GM18858 (cell line): ENCODE measurements at regions not wholly inside any gene's neighbourhood (a gene's known extent, or its start where the extent isn't known, plus 50 kb on each side); places are given as distances from the start of the nearest gene placed in this dataset.
"Not testable (repeated sequence)": the region's sequence is repeated elsewhere in the genome, so short reads cannot be mapped to it uniquely, and the experiment has no call there.

Experiments used
- ATAC-seq: cut with Tn5 transposase; IDR thresholded peaks from one replicate; pipeline ENCODE4 v1.9.1; 2021; ENCODE audit not compliant: unreplicated experiment

DNA sequence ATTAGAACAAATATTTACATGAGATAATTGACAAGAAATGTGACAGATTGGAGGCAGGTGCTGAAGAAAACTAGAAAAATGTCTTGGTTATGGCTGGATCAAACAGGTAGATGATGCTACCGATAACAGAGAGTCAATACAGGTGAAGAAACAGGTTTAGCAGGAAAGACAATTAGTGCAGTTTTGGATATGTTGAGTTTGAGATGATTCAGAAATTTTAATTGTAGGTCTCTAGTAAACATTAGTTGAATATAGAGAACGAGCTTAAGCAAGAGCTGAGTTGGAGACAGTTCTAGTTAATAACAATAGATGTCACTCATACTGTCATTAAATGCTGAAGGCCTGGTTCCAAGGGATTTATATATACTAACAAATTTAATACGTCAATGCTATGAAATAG, 524.4 kb downstream of the NSUN3 start:
- ATAC-seq, result no peak

DNA sequence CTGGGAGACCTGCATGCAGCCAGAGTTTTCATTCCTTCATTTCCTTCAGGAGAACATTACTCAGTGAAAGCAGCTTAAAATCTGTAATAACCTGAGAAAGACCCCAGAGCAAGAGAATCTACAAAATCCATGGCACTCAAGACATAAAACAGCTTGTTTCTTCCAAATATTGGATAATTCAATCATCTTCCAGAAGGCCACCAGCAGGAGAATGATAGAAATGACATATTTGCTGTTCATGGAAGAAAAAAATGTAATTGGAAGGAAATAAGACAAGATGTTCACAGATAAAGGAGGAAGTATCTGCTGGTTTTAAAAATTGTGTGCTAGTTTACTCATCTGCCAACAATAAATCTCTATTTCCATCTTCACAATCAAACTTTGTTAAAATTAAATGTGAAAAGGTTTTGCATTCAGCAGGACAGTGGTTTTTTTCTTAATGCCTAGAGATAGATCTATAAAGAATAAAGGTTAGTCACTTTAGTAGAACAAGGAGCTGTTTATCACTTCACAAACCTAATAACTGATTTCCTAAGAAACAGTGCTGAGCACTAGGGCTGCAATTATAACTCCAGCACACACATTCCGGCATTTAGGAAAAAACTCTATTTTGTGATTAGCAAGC, 530.8 kb downstream of the NSUN3 start:
- no peak for ATAC-seq

DNA sequence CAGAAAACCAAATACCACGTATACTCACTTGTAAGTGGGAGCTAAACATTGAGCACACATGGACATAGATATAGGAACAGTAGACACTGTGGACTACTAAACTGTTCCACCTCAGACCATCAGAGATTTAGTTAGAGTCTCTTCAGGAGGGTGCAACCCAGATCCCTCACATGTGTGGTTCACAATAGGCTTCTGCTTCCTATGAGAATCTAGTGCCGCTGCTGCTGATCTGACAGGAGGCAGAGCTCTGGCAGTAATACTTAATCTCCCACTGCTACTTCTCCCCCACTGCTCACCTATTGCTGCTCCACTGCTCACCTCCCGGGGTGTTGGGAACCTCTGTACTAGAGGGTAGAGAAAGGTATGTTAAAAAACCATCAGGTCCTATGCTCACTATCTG, 533.3 kb downstream of the NSUN3 start:
- no peak for ATAC-seq

DNA sequence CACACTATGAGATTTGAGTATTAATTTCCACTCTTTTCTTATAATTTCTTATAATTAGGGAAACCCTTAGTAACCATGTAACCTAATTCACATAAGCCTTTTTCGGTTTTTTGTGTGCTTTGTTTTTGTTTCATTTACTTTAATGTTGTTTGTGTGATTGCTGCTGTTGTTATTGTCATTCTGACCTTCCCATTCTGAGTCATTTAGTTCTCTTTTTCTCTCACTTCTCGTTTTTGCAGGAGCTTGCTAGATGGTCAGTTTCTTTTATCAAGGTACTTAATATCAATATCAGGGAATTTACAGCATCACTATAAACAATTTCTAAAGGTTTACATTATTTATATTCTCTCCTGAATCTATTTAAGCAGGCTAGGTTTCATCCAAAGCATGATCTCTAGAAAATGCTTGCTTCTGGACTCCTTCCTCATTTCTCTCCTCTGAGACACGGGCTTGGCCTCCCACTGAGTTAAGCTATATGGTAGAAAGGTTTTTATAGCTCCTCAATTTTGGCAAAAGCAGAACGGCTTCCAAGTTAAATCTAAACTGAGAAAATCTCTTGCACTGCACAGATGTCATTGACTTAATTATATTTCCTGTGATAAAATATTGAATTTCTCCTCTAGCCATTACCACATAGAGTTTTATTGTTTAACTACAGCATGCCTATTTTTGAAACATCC, 534.2 kb downstream of the NSUN3 start:
- peak; percentile 92 for ATAC-seq

DNA sequence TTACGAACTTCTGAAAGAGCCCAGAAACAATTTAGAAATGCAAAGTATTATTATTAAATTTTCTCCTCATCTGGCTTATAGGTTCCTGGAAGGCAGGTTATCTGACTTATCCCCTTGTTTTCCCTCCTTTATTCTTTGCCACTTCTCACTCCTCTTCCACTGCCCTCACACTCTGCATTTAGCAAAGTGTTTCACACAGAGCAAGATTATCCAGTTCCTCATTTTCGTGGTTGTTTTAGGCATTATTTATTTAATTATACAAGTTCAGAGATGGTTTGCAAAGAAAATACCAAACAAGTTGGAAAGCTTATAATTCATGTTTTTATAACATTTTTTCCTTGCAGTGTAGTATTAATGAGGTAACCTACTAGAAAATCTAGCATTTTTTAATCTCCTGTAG, 544.9 kb downstream of the NSUN3 start:
- ATAC-seq, result no peak

DNA sequence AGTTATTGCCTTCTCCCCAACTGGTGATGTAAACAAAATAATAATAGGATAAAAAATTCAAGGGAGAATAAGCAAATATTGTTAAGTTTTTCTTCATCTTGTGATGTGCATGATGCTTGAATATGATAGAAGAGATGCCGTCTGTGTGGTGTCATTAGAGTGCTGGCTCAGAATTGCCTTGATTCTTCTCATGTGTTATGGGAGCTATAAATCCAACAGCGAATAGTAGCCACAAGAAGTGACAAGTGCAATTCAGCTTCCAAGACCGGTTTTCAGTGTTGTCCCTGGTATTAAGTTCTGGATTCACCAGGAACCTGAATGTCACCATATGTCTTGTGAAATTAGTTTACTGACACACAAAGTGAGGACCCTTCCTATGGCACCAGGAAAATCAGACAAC, 547.0 kb downstream of the NSUN3 start:
- no peak for ATAC-seq

DNA sequence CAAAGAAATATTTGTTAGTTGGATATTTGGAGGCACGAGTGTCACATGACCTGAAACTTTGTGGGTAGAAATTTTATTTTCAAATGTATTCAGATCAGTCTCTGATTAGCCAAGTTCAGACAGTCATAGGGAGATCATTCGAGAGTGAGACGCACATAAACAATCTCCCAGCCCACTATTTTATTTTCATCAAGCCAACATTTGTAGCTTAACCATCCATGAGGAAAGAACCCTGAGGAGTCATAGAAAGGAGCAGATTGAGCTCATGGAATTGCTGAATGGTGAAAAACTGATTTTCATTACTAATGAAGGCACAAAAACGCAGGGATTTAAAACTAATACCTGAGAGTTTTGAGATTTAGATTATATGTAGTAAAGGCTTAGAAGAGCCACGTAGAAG, 548.7 kb downstream of the NSUN3 start:
- no peak for ATAC-seq

DNA sequence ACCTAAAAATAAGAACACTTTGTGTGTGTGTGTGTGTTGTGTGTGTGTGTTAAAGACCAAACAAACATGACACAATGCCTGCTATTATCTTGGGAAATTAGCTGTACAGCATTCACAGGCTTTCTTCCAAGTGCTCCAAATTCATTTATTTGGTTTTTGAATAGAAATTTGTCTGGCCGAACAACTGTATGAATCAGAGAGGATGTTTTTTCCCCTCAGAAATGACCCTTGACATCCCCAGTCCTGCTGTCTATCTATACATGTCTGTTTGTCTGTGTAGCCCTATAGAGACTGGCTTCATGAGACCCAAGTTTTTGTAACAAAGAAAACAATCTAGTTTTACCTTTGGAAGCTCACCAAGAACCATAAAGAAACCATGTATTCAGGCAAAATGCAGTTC, 549.8 kb downstream of the NSUN3 start:
- no peak for ATAC-seq

DNA sequence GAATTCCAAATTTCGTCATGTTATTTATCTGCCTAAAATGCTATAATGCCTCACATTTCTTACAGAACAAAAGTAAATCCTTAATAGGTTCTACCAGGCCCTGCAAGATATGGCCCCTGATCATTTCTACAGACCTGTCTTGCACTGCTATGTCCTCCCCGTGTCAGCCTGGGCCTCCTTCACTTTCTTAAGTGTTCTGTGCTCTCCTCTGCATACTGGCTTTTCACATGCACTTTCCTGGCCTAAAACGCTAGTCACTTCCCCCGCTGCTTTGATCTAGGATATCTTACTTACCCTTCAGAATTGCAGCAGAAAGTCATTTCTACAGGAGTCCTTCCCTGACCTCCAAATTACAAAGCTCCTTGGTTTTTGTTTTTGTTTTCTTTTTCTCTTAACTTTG, 551.3 kb downstream of the NSUN3 start:
- no peak for ATAC-seq

DNA sequence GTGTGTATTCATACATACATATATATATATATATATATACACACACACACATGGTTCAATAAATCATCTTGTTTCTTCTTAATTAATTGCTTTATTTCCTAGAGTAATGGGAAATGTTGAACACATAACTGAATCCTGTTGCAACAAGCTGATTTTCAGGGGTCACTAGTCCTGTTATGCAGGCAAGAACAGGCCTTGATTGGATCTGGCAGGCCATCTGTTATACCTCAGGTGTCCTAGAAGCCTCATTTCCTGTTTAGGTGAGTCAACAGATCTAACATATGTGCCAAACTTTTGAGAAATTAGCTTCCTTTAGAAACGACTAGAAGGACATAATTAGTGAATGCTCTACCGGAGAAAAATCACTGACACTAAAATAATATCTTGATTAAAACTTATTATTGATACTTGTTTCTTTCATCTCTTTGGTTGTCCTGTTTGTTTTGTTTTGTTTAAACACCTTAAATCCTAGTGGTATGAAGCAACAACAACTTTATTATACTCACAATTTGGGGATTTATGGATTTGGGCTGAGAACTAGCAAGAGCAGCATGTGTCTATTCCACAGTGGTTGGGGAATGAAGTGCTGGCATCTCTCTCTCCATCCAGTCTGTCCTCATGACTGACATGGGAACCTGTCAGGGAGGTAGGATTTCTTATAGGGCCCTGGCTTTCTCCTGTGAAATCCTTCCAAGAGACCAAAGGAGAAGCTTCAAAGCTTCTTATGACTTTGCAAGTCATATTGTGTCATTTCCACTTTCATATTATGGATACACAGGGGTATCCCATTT, 552.6 kb downstream of the NSUN3 start:
- ATAC-seq, result no peak

DNA sequence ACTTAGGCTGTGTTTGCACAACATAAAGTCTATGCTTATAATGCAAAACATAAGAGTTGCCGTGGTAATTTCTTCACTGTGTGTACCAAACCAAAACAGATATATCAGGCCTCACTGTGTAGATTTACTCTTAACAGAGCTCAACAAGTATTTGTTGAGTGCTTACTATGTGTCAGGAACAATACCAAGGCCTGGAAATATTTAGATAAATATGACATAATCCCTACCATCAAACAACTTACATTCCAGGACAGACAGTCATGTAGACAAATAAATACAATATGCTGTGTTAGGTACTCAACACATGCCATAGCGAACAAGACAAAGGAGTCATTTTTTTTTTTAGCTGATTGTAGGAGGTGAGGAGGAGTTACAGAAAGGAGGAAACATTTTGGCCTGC, 554.0 kb downstream of the NSUN3 start:
- no peak for ATAC-seq

DNA sequence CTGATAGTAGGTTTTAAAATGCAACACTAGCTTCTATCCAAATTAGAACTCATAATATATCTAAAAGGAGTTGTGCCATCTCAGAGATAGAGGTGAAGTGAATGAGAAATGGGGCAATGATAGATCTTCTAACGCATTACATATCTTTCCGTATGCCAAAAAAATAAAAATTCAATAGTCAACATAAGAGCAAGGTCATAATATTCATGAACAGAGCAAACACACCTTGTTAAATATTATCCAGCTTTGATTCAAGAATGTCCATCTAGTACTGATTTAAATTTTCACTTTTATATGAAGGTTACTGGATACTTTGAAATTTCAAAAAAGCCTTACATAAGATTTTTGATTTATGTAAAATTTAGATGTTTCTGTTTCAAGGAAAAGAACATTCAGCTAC, 554.5 kb downstream of the NSUN3 start:
- ATAC-seq, result no peak

DNA sequence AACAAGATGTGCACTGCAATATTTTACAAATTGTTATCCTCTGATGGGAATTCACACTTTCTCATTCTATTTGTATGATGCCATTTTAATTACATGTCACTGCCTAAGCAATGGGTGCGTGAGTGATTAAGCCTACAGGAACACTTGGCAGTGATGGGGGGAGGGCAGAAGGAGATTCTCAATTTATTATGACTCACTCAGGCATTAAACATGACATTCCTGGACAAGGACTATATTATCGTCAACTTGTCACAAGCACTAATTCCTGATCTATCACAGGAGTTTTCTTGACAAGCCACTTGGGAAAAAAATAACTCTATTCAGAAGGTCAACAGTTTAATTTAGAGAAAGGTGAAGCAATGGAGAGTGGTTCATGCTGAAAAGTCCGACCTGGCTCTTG, 556.8 kb downstream of the NSUN3 start:
- no peak for ATAC-seq

DNA sequence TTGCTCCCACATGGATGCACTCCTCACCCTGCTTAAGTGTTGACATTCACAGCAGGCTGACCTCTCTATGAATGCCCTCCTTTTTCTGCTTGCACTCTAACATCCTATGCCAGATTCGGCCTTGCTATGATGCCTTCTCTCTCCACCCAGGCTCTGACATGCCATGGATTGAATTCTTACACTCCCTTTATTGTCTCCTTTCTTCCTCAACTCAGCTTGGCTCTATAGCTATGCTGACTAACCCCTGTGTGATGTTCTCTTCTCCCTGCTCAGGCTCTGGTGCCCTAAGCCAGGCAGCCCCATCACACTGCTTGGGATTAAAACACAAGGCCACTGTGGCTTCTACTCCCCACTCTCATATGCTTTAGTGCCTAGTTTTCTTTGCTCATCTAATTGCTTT, 563.7 kb downstream of the NSUN3 start:
- ATAC-seq, result no peak

DNA sequence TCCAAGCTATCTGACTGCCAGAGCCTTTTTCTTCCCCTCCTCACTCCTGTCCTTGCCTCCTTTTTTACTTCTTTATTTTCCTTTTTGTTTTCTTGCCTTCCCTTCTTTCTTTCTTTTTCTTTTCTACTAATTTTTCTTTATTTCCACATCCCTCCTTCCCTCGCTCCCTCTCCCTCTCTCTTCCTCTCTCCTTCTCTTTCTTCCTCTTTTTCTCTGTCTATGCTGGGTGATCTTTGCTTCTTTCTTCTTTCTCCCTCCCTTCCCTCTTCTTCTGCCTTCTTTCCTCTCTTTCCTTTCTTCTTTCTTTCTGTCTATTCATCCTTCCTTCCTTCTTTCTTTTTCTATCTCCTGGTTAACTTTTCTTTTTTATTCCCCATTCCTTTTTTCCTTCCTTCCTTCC, 564.8 kb downstream of the NSUN3 start:
- no peak for ATAC-seq

DNA sequence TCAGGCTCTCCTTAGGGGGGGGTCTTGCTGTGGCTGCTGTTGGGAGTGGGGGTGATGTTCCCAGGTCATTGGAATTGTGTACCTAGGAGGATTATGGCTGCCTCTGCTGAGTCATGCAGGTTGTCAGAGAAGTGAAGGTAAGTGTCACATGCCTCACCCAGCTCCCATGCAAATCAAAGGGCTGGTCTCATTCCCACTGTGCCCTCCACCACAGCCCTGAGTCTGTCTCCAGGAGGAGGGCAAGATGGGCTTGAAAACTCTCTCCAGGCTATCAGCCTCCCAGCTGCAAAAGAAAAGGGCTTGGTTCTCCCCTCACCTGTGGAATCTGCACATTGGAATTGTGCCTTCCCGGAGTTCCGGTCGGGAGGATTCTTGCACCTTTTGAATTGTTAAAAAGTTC, 580.5 kb downstream of the NSUN3 start:
- no peak for ATAC-seq

DNA sequence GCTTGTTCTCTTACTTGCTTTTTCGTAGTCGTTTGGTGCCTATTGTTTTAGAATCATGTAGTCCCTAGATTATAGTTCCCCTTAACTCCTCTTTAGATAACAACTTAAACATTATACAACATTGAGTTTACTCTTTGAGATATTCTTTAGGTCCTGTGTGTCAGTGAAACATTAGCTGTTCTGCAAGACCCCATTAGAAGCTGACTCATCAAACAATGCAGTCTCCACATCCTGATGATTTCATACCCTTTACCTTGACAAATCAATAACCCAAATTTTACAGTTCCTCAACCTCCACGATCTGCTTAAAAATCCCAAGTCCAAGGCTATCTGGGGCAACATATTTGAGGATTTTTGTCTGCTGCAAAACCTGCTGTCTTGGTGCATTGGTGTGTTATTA, 582.9 kb downstream of the NSUN3 start:
- no peak for ATAC-seq

DNA sequence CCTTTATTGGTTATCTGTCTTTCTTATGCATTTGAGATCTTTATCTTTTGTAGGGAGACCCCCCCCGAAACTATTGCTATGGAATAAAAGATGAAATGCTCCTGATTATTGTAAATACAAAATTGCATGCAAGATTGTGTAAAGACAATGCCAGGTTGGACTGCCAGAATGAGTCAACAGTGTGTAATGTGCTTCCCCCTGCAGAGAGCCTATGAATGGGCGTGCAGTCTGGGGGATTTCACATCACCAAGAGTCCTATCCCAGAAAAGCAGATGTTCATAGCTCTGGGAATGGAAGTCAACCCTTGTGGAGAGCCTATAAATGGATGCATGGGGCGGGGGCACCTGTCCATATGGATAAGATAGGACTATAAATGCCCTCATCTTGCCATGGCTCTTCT, 584.3 kb downstream of the NSUN3 start:
- no peak for ATAC-seq

DNA sequence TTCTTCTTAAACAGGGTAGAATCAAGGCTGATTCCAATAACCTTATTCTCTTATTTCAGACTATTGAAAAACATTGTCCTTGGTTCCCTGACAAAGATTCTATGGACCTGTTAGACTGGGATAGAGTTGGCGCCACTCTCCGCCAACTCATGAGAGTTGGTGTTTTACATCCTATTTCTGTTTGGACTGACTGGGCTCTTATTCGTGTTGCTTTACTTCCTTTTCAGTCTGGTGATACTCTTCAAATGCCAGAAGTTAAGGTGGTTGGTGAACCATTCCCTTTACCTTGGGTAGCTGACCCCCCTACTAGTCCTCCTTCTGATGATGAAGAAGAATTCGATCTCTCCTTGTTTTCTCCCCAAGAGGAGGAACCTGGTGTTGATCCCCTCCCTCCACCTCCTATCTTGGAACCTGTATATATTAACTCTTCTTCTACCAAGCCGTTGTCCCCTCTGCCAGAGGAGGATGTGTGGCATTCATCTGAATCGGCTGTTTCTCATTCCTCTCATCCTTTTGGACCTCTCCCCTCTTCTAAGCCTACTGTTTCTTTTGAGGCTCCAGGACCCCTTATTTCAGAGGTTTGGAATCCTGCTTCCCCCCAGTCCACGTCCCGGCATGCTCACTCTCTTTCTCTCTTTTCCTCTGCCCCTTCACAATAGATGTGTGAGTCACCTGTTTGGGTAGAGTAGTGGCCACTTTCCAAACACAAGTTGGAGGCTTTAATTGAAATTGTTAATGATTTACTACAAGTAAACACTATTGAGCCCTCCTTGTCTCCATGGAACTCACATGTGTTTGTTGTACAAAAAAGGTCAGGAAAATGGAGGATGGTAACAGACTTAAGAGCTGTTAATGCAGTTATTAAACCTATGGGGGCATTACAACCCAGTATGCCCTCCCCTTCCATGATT, 585.7 kb downstream of the NSUN3 start:
- ATAC-seq, result not testable (repeated sequence)

DNA sequence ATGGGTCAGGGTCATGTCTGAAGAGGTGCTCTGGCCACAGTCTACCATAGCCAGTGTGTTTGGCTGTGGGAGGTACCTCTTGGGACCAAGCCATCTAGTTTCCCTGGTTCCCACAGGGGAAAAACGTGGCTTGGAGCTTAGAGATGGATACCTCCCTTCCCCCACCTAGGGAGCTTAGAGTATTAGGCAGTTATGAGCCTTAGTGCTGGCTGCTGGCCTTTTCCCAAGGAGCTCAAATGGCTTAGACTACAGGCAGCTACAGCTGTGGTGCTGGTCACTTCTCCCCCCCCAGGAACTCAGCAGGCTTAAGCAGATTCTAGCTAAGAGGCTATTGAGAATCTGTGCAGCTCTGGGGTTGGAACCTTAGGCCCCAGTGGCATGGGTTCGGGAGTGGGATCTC, 591.2 kb downstream of the NSUN3 start:
- no peak for ATAC-seq

DNA sequence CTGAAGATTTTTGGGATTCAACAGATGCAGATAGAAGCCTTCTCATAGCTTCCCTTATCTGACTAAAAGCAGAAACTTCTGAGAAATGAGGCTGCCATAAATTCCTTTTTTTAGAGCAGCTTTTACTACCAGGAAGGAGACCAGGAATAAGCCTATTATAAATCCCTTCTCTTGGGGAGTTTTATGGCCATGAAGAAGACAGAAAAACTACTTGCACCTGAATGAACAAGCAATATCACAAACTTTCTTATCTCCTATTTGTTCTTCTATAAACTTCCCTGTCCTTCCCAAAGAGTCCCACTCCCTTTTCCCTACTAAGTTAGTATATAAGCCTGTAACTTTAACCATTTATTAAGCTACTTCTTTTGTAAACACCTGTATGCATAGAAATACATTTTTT, 603.1 kb downstream of the NSUN3 start:
- no peak for ATAC-seq
